PC-9 (cell line): ENCODE measurements at regions not wholly inside any gene's neighbourhood (a gene's known extent, or its start where the extent isn't known, plus 50 kb on each side); places are given as distances from the start of the nearest gene placed in this dataset.

Experiments
- BruUV-seq: library from RNA; stranded (reverse); fragments of 400-500 nt; replicated peaks from 2 replicates; lab custom pipeline; 2021; lab: Mats Ljungman, UMichigan
- CTCF ChIA-PET: fragments of 300-600 bp; sonication (Branson Sonifier 250); formaldehyde crosslinking; loops from one replicate; lab custom pipeline; 2022; ENCODE audit warnings: antibody characterized with exemption; lab: Charles Lee
- POLR2A ChIA-PET: fragments of 300-600 bp; sonication (Branson Sonifier 250); formaldehyde crosslinking; loops from one replicate; lab custom pipeline; 2022; ENCODE audit warnings: antibody characterized with exemption; ENCODE audit not compliant: unreplicated experiment; lab: Charles Lee
- DNase-seq, 2 experiments: peaks; one replicate each; pipeline versions ENCODE4 v3.0.0 to v3.0.0-alpha.2; 2015 to 2022; ENCODE audit warnings: mixed read lengths in 1 of 2
- H2AFZ ChIP-seq: fragments of 200-600 bp; sonication (generic); 2 replicates; pipeline ENCODE4 v1.8.1; 2017; ENCODE audit warnings: antibody characterized with exemption
- H3F3A ChIP-seq: fragments of 200-600 bp; sonication (generic); 2 replicates; pipeline ENCODE4 v1.8.1; 2017; ENCODE audit warnings: antibody characterized with exemption, mild to moderate bottlenecking, low read depth; ENCODE audit not compliant: insufficient read depth
- H3K27ac ChIP-seq: fragments of 200-600 bp; sonication (generic); 2 replicates; pipeline ENCODE4 v1.6.1; 2016; ENCODE audit warnings: mixed run types
- H3K27me3 ChIP-seq: fragments of 200-600 bp; sonication (generic); 2 replicates; pipeline ENCODE4 v1.6.1; 2016; ENCODE audit warnings: low read depth, mixed run types; ENCODE audit not compliant: insufficient read depth
- H3K36me3 ChIP-seq: fragments of 200-600 bp; sonication (generic); 2 replicates; pipeline ENCODE4 v1.6.1; 2016; ENCODE audit warnings: low read depth, mixed run types
- H3K4me1 ChIP-seq: fragments of 200-600 bp; sonication (generic); replicated peaks from 2 replicates; pipeline ENCODE4 v1.6.1; 2016; ENCODE audit warnings: mixed run types; ENCODE audit not compliant: insufficient read depth
- H3K4me2 ChIP-seq: fragments of 200-600 bp; sonication (generic); 2 replicates; pipeline ENCODE4 v1.6.1; 2017; ENCODE audit warnings: mixed run types
- H3K4me3 ChIP-seq: fragments of 200-600 bp; sonication (generic); 2 replicates; pipeline ENCODE4 v1.6.1; 2016; ENCODE audit warnings: mixed run types
- H3K79me2 ChIP-seq: fragments of 200-600 bp; sonication (generic); 2 replicates; pipeline ENCODE4 v1.6.1; 2017; ENCODE audit warnings: low read depth, mixed run types
- H3K9me2 ChIP-seq: fragments of 200-600 bp; sonication (generic); 2 replicates; pipeline ENCODE4 v1.8.1; 2017; ENCODE audit warnings: mild to moderate bottlenecking; ENCODE audit not compliant: insufficient read depth
- H3K9me3 ChIP-seq: fragments of 200-600 bp; sonication (generic); 2 replicates; pipeline ENCODE4 v1.8.1; 2016; ENCODE audit warnings: low read depth; ENCODE audit not compliant: insufficient read depth
- H4K20me1 ChIP-seq: fragments of 200-600 bp; sonication (generic); 2 replicates; pipeline ENCODE4 v1.8.1; 2017; ENCODE audit not compliant: insufficient read depth
- EZH2 ChIP-seq: fragments of 200-600 bp; sonication (generic); IDR thresholded peaks from 2 replicates; pipeline ENCODE4 v1.8.0; 2017; ENCODE audit warnings: antibody characterized with exemption, low read depth
- intact Hi-C: fragments of 100-400 bp; cut with micrococcal nuclease; formaldehyde crosslinking; loops from one replicate; pipeline ENCODE4 v1.10.0; 2022; ENCODE audit not compliant: unreplicated experiment
- TF ChIP-seq, protein P1 (sequence below): fragments of 200-600 bp; sonication (generic); conservative IDR thresholded peaks from 2 replicates; pipeline ENCODE4 v1.6.1; 2017; ENCODE audit warnings: mixed run types, antibody characterized with exemption, mild to moderate bottlenecking, moderate library complexity

DNA sequence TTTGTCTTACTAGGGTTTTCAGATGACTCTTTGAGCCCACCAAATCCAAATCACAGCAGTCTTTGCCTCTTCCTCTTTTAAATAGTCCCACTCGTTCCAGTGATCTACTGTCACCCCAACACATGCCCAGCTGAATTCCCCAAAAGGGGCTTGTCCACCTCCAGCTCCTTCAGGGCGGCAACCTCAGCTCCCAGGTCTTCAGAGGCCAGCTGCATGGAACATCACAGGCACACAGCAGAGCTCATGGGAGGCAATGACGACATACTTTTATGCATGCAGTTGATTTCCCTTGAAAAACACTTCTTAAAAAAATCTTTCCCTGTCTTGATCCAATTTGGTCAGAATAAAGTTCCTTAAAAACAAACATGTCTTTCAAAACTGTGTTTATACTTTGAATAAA is 244.3 kb upstream of the NR2F2 start:
- Histone ChIP-seq H2AFZ (no peak overlapping the region), H3K27me3 (no peaks in the 10 kb centered on the region), H4K20me1 (no peaks in the 10 kb centered on the region), H3K27ac (no peak overlapping the region), H3K79me2 (no peaks in the 10 kb centered on the region), H3K4me1 (no peaks in the 10 kb centered on the region), H3K9me2 (no peaks in the 10 kb centered on the region; the same call in 1 of the 2 replicates), H3K4me3 (no peak overlapping the region), H3K4me2 (no peak overlapping the region), H3F3A (no peaks in the 10 kb centered on the region), H3K9me3 (no peaks in the 10 kb centered on the region), H3K36me3 (no peaks in the 10 kb centered on the region)
- BruUV-seq, result no TSS peak
- TF ChIP-seq, protein P1, sequence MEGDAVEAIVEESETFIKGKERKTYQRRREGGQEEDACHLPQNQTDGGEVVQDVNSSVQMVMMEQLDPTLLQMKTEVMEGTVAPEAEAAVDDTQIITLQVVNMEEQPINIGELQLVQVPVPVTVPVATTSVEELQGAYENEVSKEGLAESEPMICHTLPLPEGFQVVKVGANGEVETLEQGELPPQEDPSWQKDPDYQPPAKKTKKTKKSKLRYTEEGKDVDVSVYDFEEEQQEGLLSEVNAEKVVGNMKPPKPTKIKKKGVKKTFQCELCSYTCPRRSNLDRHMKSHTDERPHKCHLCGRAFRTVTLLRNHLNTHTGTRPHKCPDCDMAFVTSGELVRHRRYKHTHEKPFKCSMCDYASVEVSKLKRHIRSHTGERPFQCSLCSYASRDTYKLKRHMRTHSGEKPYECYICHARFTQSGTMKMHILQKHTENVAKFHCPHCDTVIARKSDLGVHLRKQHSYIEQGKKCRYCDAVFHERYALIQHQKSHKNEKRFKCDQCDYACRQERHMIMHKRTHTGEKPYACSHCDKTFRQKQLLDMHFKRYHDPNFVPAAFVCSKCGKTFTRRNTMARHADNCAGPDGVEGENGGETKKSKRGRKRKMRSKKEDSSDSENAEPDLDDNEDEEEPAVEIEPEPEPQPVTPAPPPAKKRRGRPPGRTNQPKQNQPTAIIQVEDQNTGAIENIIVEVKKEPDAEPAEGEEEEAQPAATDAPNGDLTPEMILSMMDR, result no peak
- TF ChIP-seq EZH2, result no peak
- no peak for DNase-seq
- intact Hi-C loops, result no loop called here
- ChIA-PET CTCF (no interaction called here), POLR2A (no interaction called here)

DNA sequence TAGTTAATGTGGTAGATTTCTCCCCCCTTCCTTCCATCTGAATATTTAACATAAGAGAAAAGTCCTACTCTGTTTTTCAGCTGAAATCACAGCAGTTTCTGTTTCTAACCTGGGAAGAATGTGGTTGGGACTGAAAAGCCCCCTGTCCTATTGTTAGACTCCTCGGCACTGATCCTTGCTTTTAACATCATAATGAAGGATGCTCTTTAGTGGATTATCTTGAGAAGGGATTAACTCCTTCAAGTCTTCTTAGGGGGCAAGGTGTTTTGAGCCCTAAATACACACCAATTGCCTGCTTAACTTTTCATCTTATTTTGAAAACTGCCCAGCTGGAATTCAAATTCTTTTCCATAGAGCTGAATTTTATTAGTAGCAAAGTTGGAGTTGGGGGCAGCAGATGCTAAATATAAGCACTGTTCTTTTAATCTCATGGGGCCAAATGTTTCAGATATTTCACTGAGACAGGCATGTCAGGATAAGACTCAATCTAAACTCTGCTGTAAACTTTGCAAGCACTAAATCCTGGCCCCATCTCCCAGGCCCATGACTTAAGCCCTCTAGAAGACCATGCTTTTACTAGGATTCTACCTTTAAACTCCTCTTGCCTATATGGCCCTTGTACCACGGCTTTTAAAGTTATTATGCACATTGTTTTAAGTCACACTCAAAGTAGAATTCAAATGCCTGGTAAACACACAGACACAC is 243.2 kb upstream of the NR2F2 start:
- no peaks in the 10 kb centered on the region for H3K4me1 ChIP-seq
- BruUV-seq, result no TSS peak
- H3K27ac ChIP-seq, result no peak overlapping the region
- no peak for TF ChIP-seq EZH2
- TF ChIP-seq, protein P1, result no peak
- H3K9me3 ChIP-seq, result no peaks in the 10 kb centered on the region
- no peak overlapping the region for H2AFZ ChIP-seq
- no peaks in the 10 kb centered on the region for H3F3A ChIP-seq
- CTCF ChIA-PET, result no interaction called here
- no peak overlapping the region for H3K4me2 ChIP-seq
- no peaks in the 10 kb centered on the region for H3K36me3 ChIP-seq
- no peak overlapping the region for H3K4me3 ChIP-seq
- POLR2A ChIA-PET, result no interaction called here
- H3K27me3 ChIP-seq, result no peaks in the 10 kb centered on the region
- no peak for DNase-seq
- H3K79me2 ChIP-seq, result no peaks in the 10 kb centered on the region
- no peaks in the 10 kb centered on the region; the same call in 1 of the 2 replicates for H3K9me2 ChIP-seq
- H4K20me1 ChIP-seq, result no peaks in the 10 kb centered on the region
- intact Hi-C loops, result no loop called here

DNA sequence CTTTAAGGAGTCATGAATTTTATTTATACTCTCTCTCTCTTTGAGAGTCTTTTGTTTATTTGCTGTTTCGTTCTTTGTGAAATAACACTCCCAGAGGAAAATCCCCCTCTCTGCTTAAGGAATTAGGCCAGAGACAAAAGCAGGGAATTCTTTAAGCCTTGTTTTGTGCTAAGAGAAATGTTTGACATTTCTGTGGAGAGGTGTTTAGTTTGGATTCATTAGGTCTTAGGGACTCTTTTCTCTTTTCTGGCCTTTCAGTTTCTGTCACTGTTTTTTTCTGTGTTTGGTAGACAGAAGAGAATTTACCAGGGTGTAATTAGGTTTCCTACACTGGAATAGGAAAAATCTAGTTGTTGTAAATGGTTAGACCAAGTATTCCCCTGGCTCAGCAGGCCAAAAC is 241.8 kb upstream of the NR2F2 start:
- Histone ChIP-seq H3K9me3 (no peaks in the 10 kb centered on the region), H3K79me2 (no peaks in the 10 kb centered on the region), H3K4me3 (no peak overlapping the region), H4K20me1 (no peaks in the 10 kb centered on the region), H3K27ac (no peak overlapping the region), H3K4me1 (no peaks in the 10 kb centered on the region), H3K36me3 (no peaks in the 10 kb centered on the region), H2AFZ (no peak overlapping the region), H3K9me2 (no peaks in the 10 kb centered on the region; the same call in 1 of the 2 replicates), H3K4me2 (no peak overlapping the region), H3F3A (no peaks in the 10 kb centered on the region), H3K27me3 (no peaks in the 10 kb centered on the region)
- POLR2A ChIA-PET, result no interaction called here
- intact Hi-C loops, result no loop called here
- BruUV-seq, result no TSS peak
- no peak for DNase-seq
- CTCF ChIA-PET, result interaction anchor here (0.6 kb wide), 1 partner anchor 18 kb away, joined by 5 read pairs; no protein-coding TSS in a partner anchor
- TF ChIP-seq EZH2, result no peak
- TF ChIP-seq, protein P1, result no peak
